HepG2 (cell line): ENCODE measurements at regions not wholly inside any gene's neighbourhood (a gene's known extent, or its start where the extent isn't known, plus 50 kb on each side); places are given as distances from the start of the nearest gene placed in this dataset.

Experiments
- ATAC-seq: fragments of 200-7000 bp; cut with Tn5 transposase; 3 replicates; pipeline ENCODE4 v1.9.1; 2020; ENCODE audit warnings: mild to moderate bottlenecking, moderate library complexity
- BruUV-seq: library from RNA; stranded (reverse); fragments of 400-500 nt; replicated peaks from 2 replicates; lab custom pipeline; 2021; lab: Mats Ljungman, UMichigan
- CTCF ChIA-PET: fragments of 300-600 bp; formaldehyde crosslinking; extraction: SDS; loops from one replicate; lab custom pipeline; 2021; ENCODE audit warnings: low total read pairs, inconsistent platforms, low intra/inter-chr PET ratio; lab: Yijun Ruan, JAX
- POLR2A ChIA-PET: fragments of 350-600 bp; sonication (Branson Sonifier 250); formaldehyde crosslinking; loops from one replicate; lab custom pipeline; 2020; ENCODE audit warnings: antibody characterized with exemption, inconsistent platforms; lab: Yijun Ruan, JAX
- DNase-seq: peaks from one replicate; pipeline ENCODE4 v3.0.0-alpha.2; 2015; ENCODE audit warnings: low spot score
- FAIRE-seq: peaks from 3 replicates; lab custom pipeline; 2011; peaks lifted over from hg19 to GRCh38; lab: Jason Lieb, UNC
- H2AFZ ChIP-seq: one replicate; pipeline ENCODE4 v1.6.1; 2011; ENCODE audit warnings: low read length, inconsistent platforms
- H3K27ac ChIP-seq: fragments of 300-600 bp; 3 replicates; pipeline ENCODE4 v1.8.0; 2011; ENCODE audit warnings: mixed run types, mild to moderate bottlenecking, mixed read lengths, low read length, inconsistent platforms; ENCODE audit not compliant: insufficient read depth; ENCODE audit errors: extremely low read length
- H3K27me3 ChIP-seq, 2 experiments: fragments of 200-600 bp in 1 of 2; 2 replicates in 1 of 2; 3 replicates in 1 of 2; pipeline versions ENCODE4 v1.6.0 to v1.8.0; 2011; ENCODE audit warnings: low read length in 2 of 2, mild to moderate bottlenecking in 2 of 2, moderate library complexity in 2 of 2, inconsistent platforms in 1 of 2; ENCODE audit not compliant: insufficient read depth in 2 of 2, control insufficient read depth in 1 of 2
- H3K36me3 ChIP-seq, 2 experiments: fragments of 200-600 bp in 1 of 2; replicated peaks in 1 of 2; 2 replicates in 1 of 2; 3 replicates in 1 of 2; pipeline versions ENCODE4 v1.5.1 to v1.8.0; 2011; ENCODE audit warnings: low read length in 2 of 2, inconsistent platforms in 1 of 2; ENCODE audit not compliant: insufficient read depth in 2 of 2, control insufficient read depth in 1 of 2
- H3K4me1 ChIP-seq: 2 replicates; pipeline ENCODE4 v1.5.1; 2012; ENCODE audit warnings: low read length, inconsistent platforms; ENCODE audit not compliant: insufficient read depth
- H3K4me2 ChIP-seq: 2 replicates; pipeline ENCODE4 v1.6.0; 2011; ENCODE audit warnings: low read depth, low read length, inconsistent platforms
- H3K4me3 ChIP-seq, 3 experiments: fragments of 200-600 bp in 1 of 3; sonication (generic), shearing (Covaris generic) in 1 of 3; replicated peaks in 1 of 3; 2 replicates each; pipeline ENCODE4 v1.5.1; 2011 to 2016; ENCODE audit warnings: low read length in 3 of 3, inconsistent platforms in 2 of 3, low read depth in 2 of 3, mild to moderate bottlenecking in 2 of 3, control low read depth in 1 of 3, mixed read lengths in 1 of 3; ENCODE audit not compliant: insufficient read depth in 1 of 3
- H3K79me2 ChIP-seq: one replicate; pipeline ENCODE4 v1.6.1; 2011; ENCODE audit warnings: low read length, inconsistent platforms; ENCODE audit not compliant: insufficient read depth
- H3K9ac ChIP-seq: 2 replicates; pipeline ENCODE4 v1.6.0; 2011; ENCODE audit warnings: mild to moderate bottlenecking, low read depth, low read length, inconsistent platforms; ENCODE audit not compliant: insufficient read depth
- H3K9me3 ChIP-seq: 2 replicates; pipeline ENCODE4 v1.5.1; 2012; ENCODE audit warnings: mild to moderate bottlenecking, low read length
- H4K20me1 ChIP-seq: 2 replicates; pipeline ENCODE4 v1.6.0; 2011; ENCODE audit warnings: inconsistent platforms, mild to moderate bottlenecking, low read length, moderate library complexity; ENCODE audit not compliant: insufficient read depth
- ADNP ChIP-seq: sonication (generic); formaldehyde crosslinking; IDR thresholded peaks from 2 replicates; pipeline ENCODE4 v1.4.0; 2020; ENCODE audit warnings: missing genetic modification reagents
- DNMT3B ChIP-seq: conservative IDR thresholded peaks from 2 replicates; pipeline ENCODE4 v1.6.1; 2016; ENCODE audit warnings: missing biosample characterization, control low read depth
- IKZF1 ChIP-seq: fragments of 450-650 bp; IDR thresholded peaks from 2 replicates; pipeline ENCODE4 v1.7.1; 2016
- MAFF ChIP-seq: IDR thresholded peaks from 2 replicates; pipeline ENCODE4 v1.6.1; 2011; ENCODE audit warnings: low read depth, low read length, improper control_type of control experiment
- RORA ChIP-seq: sonication (generic); formaldehyde crosslinking; IDR thresholded peaks from 2 replicates; pipeline ENCODE4 v1.5.0; 2020; ENCODE audit warnings: mild to moderate bottlenecking, missing genetic modification reagents, moderate library complexity
- SMAD3 ChIP-seq: sonication (generic); formaldehyde crosslinking; IDR thresholded peaks from 2 replicates; pipeline ENCODE4 v1.4.0; 2020; ENCODE audit warnings: missing genetic modification reagents
- SNAI1 ChIP-seq: sonication (generic); formaldehyde crosslinking; IDR thresholded peaks from 2 replicates; pipeline ENCODE4 v1.5.0; 2020; ENCODE audit warnings: mild to moderate bottlenecking, missing genetic modification reagents, borderline replicate concordance
- TFAP4 ChIP-seq: sonication (generic); IDR thresholded peaks from 2 replicates; pipeline ENCODE4 v1.6.1; 2016; ENCODE audit warnings: low read depth, borderline replicate concordance
- ZMYM4 ChIP-seq: sonication (generic); formaldehyde crosslinking; IDR thresholded peaks from 2 replicates; pipeline ENCODE4 v1.8.1; 2023; ENCODE audit warnings: mild to moderate bottlenecking, missing genetic modification reagents
- ZNF12 ChIP-seq: sonication (generic); formaldehyde crosslinking; IDR thresholded peaks from 2 replicates; pipeline ENCODE4 v1.5.0; 2020; ENCODE audit warnings: missing genetic modification reagents
- ZNF468 ChIP-seq: sonication (generic); formaldehyde crosslinking; IDR thresholded peaks from 2 replicates; pipeline ENCODE4 v1.8.0; 2022; ENCODE audit warnings: mild to moderate bottlenecking, moderate library complexity, missing genetic modification reagents
- ZNF501 ChIP-seq: sonication (generic); formaldehyde crosslinking; IDR thresholded peaks from 2 replicates; pipeline ENCODE4 v1.5.1; 2020; ENCODE audit warnings: mild to moderate bottlenecking, moderate library complexity, missing genetic modification reagents
- ZNF512 ChIP-seq: sonication (generic); formaldehyde crosslinking; IDR thresholded peaks from 2 replicates; pipeline ENCODE4 v1.4.0; 2020; ENCODE audit warnings: mild to moderate bottlenecking, missing genetic modification reagents
- ZNF546 ChIP-seq: sonication (generic); formaldehyde crosslinking; conservative IDR thresholded peaks from 2 replicates; pipeline ENCODE4 v1.8.1; 2023; ENCODE audit warnings: mild to moderate bottlenecking, missing genetic modification reagents
- ZNF556 ChIP-seq: sonication (generic); formaldehyde crosslinking; IDR thresholded peaks from 2 replicates; pipeline ENCODE4 v1.4.0; 2020; ENCODE audit warnings: mild to moderate bottlenecking, missing genetic modification reagents, borderline replicate concordance
- ZNF557 ChIP-seq: sonication (generic); formaldehyde crosslinking; IDR thresholded peaks from 2 replicates; pipeline ENCODE4 v1.4.0; 2020; ENCODE audit warnings: missing genetic modification reagents
- ZNF567 ChIP-seq: sonication (generic); formaldehyde crosslinking; IDR thresholded peaks from 2 replicates; pipeline ENCODE4 v1.8.1; 2023; ENCODE audit warnings: mild to moderate bottlenecking, missing genetic modification reagents, borderline replicate concordance
- ZNF7 ChIP-seq: IDR thresholded peaks from 2 replicates; pipeline ENCODE4 v1.6.1; 2016; ENCODE audit warnings: missing biosample characterization, missing genetic modification reagents
- WGBS: methylation state at CpG from one replicate; pipeline ENCODE4 v1.1.6; 2017; ENCODE audit warnings: low lambda C conversion rate; 5-methylcytosine and 5-hydroxymethylcytosine counted together
- in situ Hi-C: cut with HindIII; loops from 2 replicates; pipeline ENCODE4 v1.10.0; 2017; ENCODE audit warnings: low pct_unique_long_range_greater_than_20kb; ENCODE audit not compliant: extremely low pct_ligation_motif_present
- intact Hi-C: fragments of 100-400 bp; cut with micrococcal nuclease; formaldehyde crosslinking; loops from one replicate; pipeline ENCODE4 v1.10.0; 2022; ENCODE audit not compliant: unreplicated experiment

- no peak overlapping the region for H3K27ac ChIP-seq
- no peak overlapping the region for H2AFZ ChIP-seq
- DNase-seq (no peak), ATAC-seq (no peak), FAIRE-seq (no peak)
- no peak overlapping the region for H3K4me3 ChIP-seq
- no peak overlapping the region for H3K4me2 ChIP-seq
- H3K9ac ChIP-seq = no peak overlapping the region
- no peaks in the 10 kb centered on the region for H3K9me3 ChIP-seq
- intact Hi-C loops = no loop called here
- H3K27me3 ChIP-seq = no peaks in the 10 kb centered on the region
- H3K4me1 ChIP-seq = no peaks in the 10 kb centered on the region
- in situ Hi-C loops = no loop called here
- no peaks in the 10 kb centered on the region for H3K36me3 ChIP-seq
- CTCF ChIA-PET = no interaction called here
- 0% methylated on average over 2 of the region's 2 CpGs for WGBS
- TF ChIP-seq ZNF567 (CRISPR knock-in tag) (no peak), ZNF12 (no peak), IKZF1 (no peak), MAFF (no peak), ZNF7 (no peak), ZNF557 (CRISPR knock-in tag) (no peak), DNMT3B (CRISPR knock-in tag) (no peak), ADNP (CRISPR knock-in tag) (no peak), ZNF512 (CRISPR knock-in tag) (no peak), ZNF556 (CRISPR knock-in tag) (no peak), SMAD3 (CRISPR knock-in tag) (no peak), RORA (no peak), SNAI1 (CRISPR knock-in tag) (no peak), ZNF546 (CRISPR knock-in tag) (no peak), ZNF501 (no peak), ZMYM4 (CRISPR knock-in tag) (no peak), ZNF468 (CRISPR knock-in tag) (no peak), TFAP4 (no peak)
- H4K20me1 ChIP-seq = no peaks in the 10 kb centered on the region
- POLR2A ChIA-PET = no interaction called here
- no peaks in the 10 kb centered on the region for H3K79me2 ChIP-seq
- no TSS peak for BruUV-seq
Observed at GRCh38 chr5:42026446-42026845, 101.4 kb downstream of the FBXO4 start.
